Bronchial epithelial cell (primary cell): ENCODE measurements at regions not wholly inside any gene's neighbourhood (a gene's known extent, or its start where the extent isn't known, plus 50 kb on each side); places are given as distances from the start of the nearest gene placed in this dataset.

ENCODE experiments used
- DNase-seq: peaks from one replicate; pipeline ENCODE4 v3.0.0-alpha.2; 2010; ENCODE audit warnings: low read depth
- FAIRE-seq: peaks from 2 replicates; lab custom pipeline; 2011; peaks lifted over from hg19 to GRCh38; lab: Jason Lieb, UNC
- H3K27me3 ChIP-seq: 2 replicates; pipeline ENCODE4 v1.5.1; 2011; ENCODE audit warnings: low read length; ENCODE audit not compliant: control insufficient read depth, insufficient read depth
- H3K36me3 ChIP-seq: 2 replicates; pipeline ENCODE4 v1.5.1; 2011; ENCODE audit warnings: low read length; ENCODE audit not compliant: control insufficient read depth, insufficient read depth
- H3K4me3 ChIP-seq: 2 replicates; pipeline ENCODE4 v1.5.1; 2011; ENCODE audit warnings: mild to moderate bottlenecking, low read depth, low read length, control low read depth
- TF ChIP-seq, protein P1 (sequence below): IDR thresholded peaks from 2 replicates; pipeline ENCODE4 v1.5.1; 2011; ENCODE audit warnings: mild to moderate bottlenecking, moderate library complexity, low read length, control low read depth, inconsistent platforms; ENCODE audit not compliant: insufficient read depth, severe bottlenecking

DNA sequence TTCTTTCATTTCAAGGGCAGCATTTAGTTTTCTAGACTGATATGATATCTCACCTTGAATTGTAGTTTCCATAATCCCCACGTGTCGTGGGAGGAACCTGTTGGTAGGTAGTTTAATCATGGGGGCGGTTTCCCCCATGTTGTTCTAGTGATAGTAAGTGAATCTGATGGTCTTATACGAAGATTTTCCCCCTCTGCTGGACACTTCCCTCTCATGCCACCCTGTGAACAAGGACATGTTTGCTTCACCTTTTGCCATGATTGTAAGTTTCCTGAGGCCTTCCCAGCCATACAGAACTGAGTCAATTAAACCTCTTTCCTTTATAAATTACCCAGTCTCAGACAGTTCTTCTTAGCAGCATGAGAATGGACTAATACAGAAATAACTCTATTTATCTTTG, 851.1 kb upstream of the FAT3 start:
- TF ChIP-seq, protein P1, sequence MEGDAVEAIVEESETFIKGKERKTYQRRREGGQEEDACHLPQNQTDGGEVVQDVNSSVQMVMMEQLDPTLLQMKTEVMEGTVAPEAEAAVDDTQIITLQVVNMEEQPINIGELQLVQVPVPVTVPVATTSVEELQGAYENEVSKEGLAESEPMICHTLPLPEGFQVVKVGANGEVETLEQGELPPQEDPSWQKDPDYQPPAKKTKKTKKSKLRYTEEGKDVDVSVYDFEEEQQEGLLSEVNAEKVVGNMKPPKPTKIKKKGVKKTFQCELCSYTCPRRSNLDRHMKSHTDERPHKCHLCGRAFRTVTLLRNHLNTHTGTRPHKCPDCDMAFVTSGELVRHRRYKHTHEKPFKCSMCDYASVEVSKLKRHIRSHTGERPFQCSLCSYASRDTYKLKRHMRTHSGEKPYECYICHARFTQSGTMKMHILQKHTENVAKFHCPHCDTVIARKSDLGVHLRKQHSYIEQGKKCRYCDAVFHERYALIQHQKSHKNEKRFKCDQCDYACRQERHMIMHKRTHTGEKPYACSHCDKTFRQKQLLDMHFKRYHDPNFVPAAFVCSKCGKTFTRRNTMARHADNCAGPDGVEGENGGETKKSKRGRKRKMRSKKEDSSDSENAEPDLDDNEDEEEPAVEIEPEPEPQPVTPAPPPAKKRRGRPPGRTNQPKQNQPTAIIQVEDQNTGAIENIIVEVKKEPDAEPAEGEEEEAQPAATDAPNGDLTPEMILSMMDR = no peak
- no peak overlapping the region for H3K4me3 ChIP-seq
- no peaks in the 10 kb centered on the region for H3K36me3 ChIP-seq
- FAIRE-seq = no peak
- no peak for DNase-seq
- H3K27me3 ChIP-seq = no peaks in the 10 kb centered on the region

DNA sequence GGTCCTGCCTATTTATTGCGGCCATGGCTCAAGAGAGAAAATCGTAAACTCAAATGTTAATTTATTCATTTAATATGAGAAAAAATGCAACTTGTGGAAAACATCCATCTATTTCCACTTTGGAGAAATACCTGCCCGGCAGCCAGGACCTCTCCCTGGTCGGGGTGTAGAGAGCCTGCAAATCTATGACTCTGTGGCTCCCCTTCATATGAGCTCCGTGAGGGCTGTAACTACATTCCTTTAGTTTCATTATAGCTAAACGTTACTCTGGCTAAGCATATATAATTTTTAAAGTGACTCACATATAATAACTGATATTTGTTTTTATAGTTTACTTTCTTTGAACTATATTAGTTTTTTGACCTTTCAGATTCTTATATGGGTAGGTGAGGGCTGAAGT, 857.8 kb upstream of the FAT3 start:
- Histone ChIP-seq H3K27me3 (no peaks in the 10 kb centered on the region), H3K36me3 (no peaks in the 10 kb centered on the region), H3K4me3 (no peak overlapping the region)
- DNase-seq = no peak
- TF ChIP-seq, protein P1 = no peak
- no peak for FAIRE-seq

DNA sequence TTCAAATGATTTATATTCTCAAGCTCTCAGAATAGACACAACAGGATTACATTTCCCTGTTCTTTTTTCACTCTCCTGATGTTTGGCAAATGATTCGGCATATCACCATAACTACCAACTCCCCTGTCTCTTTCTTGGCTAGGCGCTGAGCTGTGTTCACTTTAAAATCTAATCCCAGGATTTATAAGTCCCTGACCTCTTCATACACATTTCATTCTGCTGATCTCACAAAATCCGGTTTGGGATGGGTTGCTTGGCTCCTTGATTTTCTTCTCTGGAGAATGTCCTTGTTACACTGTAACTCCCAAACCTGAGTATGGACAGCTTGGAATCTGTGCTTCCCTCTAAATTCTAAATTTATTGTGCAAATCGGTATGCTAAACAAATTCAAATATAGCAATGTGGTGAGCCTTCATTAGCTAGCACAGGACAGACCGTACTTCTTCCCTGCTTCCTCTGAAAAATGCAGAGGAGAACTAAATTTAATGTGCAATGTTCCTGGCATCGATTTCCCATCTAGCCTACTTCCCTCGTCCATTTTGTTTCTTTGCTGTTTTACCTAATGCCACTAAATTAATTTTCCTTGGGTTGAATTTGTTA, 858.5 kb upstream of the FAT3 start:
- no peaks in the 10 kb centered on the region for H3K36me3 ChIP-seq
- no peaks in the 10 kb centered on the region for H3K27me3 ChIP-seq
- no peak overlapping the region for H3K4me3 ChIP-seq
- TF ChIP-seq, protein P1 = no peak
- DNase-seq = no peak
- FAIRE-seq = no peak

DNA sequence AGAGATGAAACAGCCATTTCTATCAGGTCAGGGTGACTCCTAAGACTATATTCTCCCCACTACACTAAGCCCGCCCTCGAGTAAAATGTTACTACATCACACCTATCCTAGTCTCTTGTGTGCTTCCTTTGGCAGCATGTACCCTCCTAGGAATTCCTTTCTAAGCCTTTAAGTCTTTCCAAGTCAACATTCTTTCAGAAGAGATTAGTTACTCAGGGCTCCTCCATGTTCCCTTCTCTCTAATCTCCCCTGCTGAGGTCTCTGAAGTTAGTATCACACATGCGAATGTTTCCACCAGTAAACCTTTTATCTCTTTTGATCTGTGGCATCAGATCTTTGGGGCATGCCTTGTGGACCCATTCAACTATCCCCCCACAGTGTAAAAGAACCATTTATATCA, 873.7 kb upstream of the FAT3 start:
- H3K36me3 ChIP-seq = no peaks in the 10 kb centered on the region
- TF ChIP-seq, protein P1 = no peak
- no peak for FAIRE-seq

DNA sequence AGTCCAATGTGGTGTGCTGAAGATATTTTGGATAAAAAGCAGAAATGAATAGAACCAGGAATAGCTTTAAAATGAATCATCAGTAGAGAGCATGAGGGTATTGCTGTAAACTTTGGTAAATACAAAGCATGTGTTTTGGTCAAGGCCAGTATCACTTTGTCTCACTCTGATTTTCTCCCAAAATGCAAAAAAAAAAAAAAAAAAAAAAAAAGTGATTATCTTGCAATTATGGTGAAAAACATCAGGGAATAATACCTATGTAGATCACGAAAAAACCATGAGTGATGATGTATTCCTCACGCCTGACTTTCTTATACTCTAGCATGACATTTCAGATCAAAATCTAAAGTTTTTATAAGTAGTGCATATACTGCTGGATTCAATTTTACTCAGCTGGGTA, 897.9 kb upstream of the FAT3 start:
- TF ChIP-seq, protein P1 = no peak
- FAIRE-seq (no peak), DNase-seq (no peak)

More for the DNA sequence above, 873.7 kb upstream of the FAT3 start:
- DNase-seq = no peak
- no peaks in the 10 kb centered on the region for H3K27me3 ChIP-seq
- no peak overlapping the region for H3K4me3 ChIP-seq

DNA sequence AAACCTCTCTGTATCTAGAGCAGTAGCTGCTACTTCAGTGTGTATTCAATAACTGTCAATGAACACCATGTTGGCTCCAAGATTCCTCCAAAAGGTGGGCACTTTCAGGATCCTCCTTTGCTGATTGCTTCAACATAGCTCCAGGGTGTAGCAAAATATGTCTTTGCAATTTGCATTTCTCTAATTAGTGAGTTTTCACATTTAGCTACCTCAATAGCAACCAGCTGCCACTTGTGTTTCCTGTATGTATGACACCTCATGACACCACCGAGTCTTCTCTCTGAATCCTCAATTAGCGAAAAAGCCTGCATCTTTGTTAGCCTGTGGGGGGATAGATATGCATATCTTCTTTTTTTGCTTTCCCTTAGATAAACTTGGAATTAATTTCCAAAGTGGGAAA, 898.3 kb upstream of the FAT3 start:
- H3K4me3 ChIP-seq = no peak overlapping the region
- TF ChIP-seq, protein P1 = no peak
- FAIRE-seq (no peak), DNase-seq (no peak)
- H3K36me3 ChIP-seq = no peaks in the 10 kb centered on the region
- H3K27me3 ChIP-seq = no peaks in the 10 kb centered on the region

More for the DNA sequence above, 897.9 kb upstream of the FAT3 start:
- Histone ChIP-seq H3K36me3 (no peaks in the 10 kb centered on the region), H3K27me3 (no peaks in the 10 kb centered on the region), H3K4me3 (no peak overlapping the region)
